PC-9 (cell line): ENCODE measurements at regions not wholly inside any gene's neighbourhood (a gene's known extent, or its start where the extent isn't known, plus 50 kb on each side); places are given as distances from the start of the nearest gene placed in this dataset.

ENCODE experiments used
- BruUV-seq: library from RNA; stranded (reverse); fragments of 400-500 nt; replicated peaks from 2 replicates; lab custom pipeline; 2021; lab: Mats Ljungman, UMichigan
- CTCF ChIA-PET: fragments of 300-600 bp; sonication (Branson Sonifier 250); formaldehyde crosslinking; loops from one replicate; lab custom pipeline; 2022; ENCODE audit warnings: antibody characterized with exemption; lab: Charles Lee
- POLR2A ChIA-PET: fragments of 300-600 bp; sonication (Branson Sonifier 250); formaldehyde crosslinking; loops from one replicate; lab custom pipeline; 2022; ENCODE audit warnings: antibody characterized with exemption; ENCODE audit not compliant: unreplicated experiment; lab: Charles Lee
- DNase-seq, 2 experiments: peaks; one replicate each; pipeline versions ENCODE4 v3.0.0 to v3.0.0-alpha.2; 2015 to 2022; ENCODE audit warnings: mixed read lengths in 1 of 2
- H2AFZ ChIP-seq: fragments of 200-600 bp; sonication (generic); 2 replicates; pipeline ENCODE4 v1.8.1; 2017; ENCODE audit warnings: antibody characterized with exemption
- H3F3A ChIP-seq: fragments of 200-600 bp; sonication (generic); 2 replicates; pipeline ENCODE4 v1.8.1; 2017; ENCODE audit warnings: antibody characterized with exemption, mild to moderate bottlenecking, low read depth; ENCODE audit not compliant: insufficient read depth
- H3K27ac ChIP-seq: fragments of 200-600 bp; sonication (generic); 2 replicates; pipeline ENCODE4 v1.6.1; 2016; ENCODE audit warnings: mixed run types
- H3K27me3 ChIP-seq: fragments of 200-600 bp; sonication (generic); 2 replicates; pipeline ENCODE4 v1.6.1; 2016; ENCODE audit warnings: low read depth, mixed run types; ENCODE audit not compliant: insufficient read depth
- H3K36me3 ChIP-seq: fragments of 200-600 bp; sonication (generic); 2 replicates; pipeline ENCODE4 v1.6.1; 2016; ENCODE audit warnings: low read depth, mixed run types
- H3K4me1 ChIP-seq: fragments of 200-600 bp; sonication (generic); replicated peaks from 2 replicates; pipeline ENCODE4 v1.6.1; 2016; ENCODE audit warnings: mixed run types; ENCODE audit not compliant: insufficient read depth
- H3K4me2 ChIP-seq: fragments of 200-600 bp; sonication (generic); 2 replicates; pipeline ENCODE4 v1.6.1; 2017; ENCODE audit warnings: mixed run types
- H3K4me3 ChIP-seq: fragments of 200-600 bp; sonication (generic); 2 replicates; pipeline ENCODE4 v1.6.1; 2016; ENCODE audit warnings: mixed run types
- H3K79me2 ChIP-seq: fragments of 200-600 bp; sonication (generic); 2 replicates; pipeline ENCODE4 v1.6.1; 2017; ENCODE audit warnings: low read depth, mixed run types
- H3K9me2 ChIP-seq: fragments of 200-600 bp; sonication (generic); 2 replicates; pipeline ENCODE4 v1.8.1; 2017; ENCODE audit warnings: mild to moderate bottlenecking; ENCODE audit not compliant: insufficient read depth
- H3K9me3 ChIP-seq: fragments of 200-600 bp; sonication (generic); 2 replicates; pipeline ENCODE4 v1.8.1; 2016; ENCODE audit warnings: low read depth; ENCODE audit not compliant: insufficient read depth
- H4K20me1 ChIP-seq: fragments of 200-600 bp; sonication (generic); 2 replicates; pipeline ENCODE4 v1.8.1; 2017; ENCODE audit not compliant: insufficient read depth
- EZH2 ChIP-seq: fragments of 200-600 bp; sonication (generic); IDR thresholded peaks from 2 replicates; pipeline ENCODE4 v1.8.0; 2017; ENCODE audit warnings: antibody characterized with exemption, low read depth
- intact Hi-C: fragments of 100-400 bp; cut with micrococcal nuclease; formaldehyde crosslinking; loops from one replicate; pipeline ENCODE4 v1.10.0; 2022; ENCODE audit not compliant: unreplicated experiment
- TF ChIP-seq, protein P1 (sequence below): fragments of 200-600 bp; sonication (generic); conservative IDR thresholded peaks from 2 replicates; pipeline ENCODE4 v1.6.1; 2017; ENCODE audit warnings: mixed run types, antibody characterized with exemption, mild to moderate bottlenecking, moderate library complexity

DNA sequence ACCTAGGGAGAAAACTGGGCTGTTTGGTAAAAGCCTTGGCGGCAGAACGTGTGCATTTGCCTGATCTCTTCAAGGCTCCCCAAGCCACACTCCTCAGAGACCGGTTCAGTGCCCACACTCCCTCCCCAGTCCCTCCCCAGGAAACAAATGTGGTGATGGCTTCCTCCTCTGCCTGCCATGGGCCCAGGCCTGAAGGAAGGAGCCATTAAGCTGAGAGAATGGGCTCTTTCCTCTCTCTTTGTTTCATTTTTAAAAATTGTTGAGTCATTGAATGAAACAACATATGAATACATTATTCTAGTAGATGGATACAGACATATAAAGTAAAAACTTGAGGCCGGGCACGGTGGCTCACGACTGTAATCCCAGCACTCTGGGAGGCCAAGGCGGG lies 50.6 kb upstream of the YWHAQ start:
- H3K4me3 ChIP-seq, result no peak overlapping the region
- H3K36me3 ChIP-seq, result no peaks in the 10 kb centered on the region
- no TSS peak for BruUV-seq
- no peak overlapping the region for H2AFZ ChIP-seq
- DNase-seq, result no peak
- POLR2A ChIA-PET, result no interaction called here
- H3K9me3 ChIP-seq, result no peaks in the 10 kb centered on the region
- peaks cover 6% of the 10 kb centered on the region for H3K4me1 ChIP-seq
- no peaks in the 10 kb centered on the region for H3K27me3 ChIP-seq
- intact Hi-C loops, result no loop called here
- TF ChIP-seq, protein P1, sequence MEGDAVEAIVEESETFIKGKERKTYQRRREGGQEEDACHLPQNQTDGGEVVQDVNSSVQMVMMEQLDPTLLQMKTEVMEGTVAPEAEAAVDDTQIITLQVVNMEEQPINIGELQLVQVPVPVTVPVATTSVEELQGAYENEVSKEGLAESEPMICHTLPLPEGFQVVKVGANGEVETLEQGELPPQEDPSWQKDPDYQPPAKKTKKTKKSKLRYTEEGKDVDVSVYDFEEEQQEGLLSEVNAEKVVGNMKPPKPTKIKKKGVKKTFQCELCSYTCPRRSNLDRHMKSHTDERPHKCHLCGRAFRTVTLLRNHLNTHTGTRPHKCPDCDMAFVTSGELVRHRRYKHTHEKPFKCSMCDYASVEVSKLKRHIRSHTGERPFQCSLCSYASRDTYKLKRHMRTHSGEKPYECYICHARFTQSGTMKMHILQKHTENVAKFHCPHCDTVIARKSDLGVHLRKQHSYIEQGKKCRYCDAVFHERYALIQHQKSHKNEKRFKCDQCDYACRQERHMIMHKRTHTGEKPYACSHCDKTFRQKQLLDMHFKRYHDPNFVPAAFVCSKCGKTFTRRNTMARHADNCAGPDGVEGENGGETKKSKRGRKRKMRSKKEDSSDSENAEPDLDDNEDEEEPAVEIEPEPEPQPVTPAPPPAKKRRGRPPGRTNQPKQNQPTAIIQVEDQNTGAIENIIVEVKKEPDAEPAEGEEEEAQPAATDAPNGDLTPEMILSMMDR, result no peak
- no peak for TF ChIP-seq EZH2
- H3K4me2 ChIP-seq, result no peak overlapping the region
- no peaks in the 10 kb centered on the region for H4K20me1 ChIP-seq
- no peak overlapping the region for H3K27ac ChIP-seq
- CTCF ChIA-PET, result no interaction called here
- H3F3A ChIP-seq, result peaks cover 3% of the 10 kb centered on the region
- no peaks in the 10 kb centered on the region for H3K79me2 ChIP-seq
- H3K9me2 ChIP-seq, result no peaks in the 10 kb centered on the region

DNA sequence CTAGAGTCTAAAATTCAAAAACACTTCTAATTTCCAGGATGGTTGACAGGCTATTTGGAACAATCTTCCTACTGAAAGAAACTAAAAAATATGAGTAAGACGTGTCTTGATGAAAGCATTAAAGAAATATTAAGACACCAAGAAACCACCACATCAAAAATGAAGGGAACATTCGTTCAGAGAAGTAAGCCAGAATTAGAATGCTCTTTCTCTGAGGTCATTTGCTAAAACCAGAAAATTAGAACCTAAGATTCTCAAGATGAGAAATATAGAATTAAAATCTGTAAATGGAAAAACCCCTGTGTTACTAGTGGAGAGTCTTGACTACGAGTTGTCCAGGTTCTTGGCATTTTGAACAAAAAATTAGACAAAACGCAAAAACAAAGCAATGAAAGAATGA lies 54.8 kb upstream of the YWHAQ start:
- Histone ChIP-seq H3K4me3 (no peak overlapping the region), H4K20me1 (no peaks in the 10 kb centered on the region), H3K9me2 (no peaks in the 10 kb centered on the region), H3F3A (no peaks in the 10 kb centered on the region), H3K79me2 (no peaks in the 10 kb centered on the region), H2AFZ (no peak overlapping the region), H3K27ac (no peak overlapping the region), H3K27me3 (no peaks in the 10 kb centered on the region), H3K9me3 (no peaks in the 10 kb centered on the region), H3K4me1 (no peaks in the 10 kb centered on the region; the same call in 1 of the 2 replicates), H3K4me2 (no peak overlapping the region), H3K36me3 (no peaks in the 10 kb centered on the region)
- intact Hi-C loops, result no loop called here
- ChIA-PET POLR2A (no interaction called here), CTCF (no interaction called here)
- BruUV-seq, result no TSS peak
- TF ChIP-seq, protein P1, result no peak
- no peak for TF ChIP-seq EZH2
- DNase-seq, result no peak

DNA sequence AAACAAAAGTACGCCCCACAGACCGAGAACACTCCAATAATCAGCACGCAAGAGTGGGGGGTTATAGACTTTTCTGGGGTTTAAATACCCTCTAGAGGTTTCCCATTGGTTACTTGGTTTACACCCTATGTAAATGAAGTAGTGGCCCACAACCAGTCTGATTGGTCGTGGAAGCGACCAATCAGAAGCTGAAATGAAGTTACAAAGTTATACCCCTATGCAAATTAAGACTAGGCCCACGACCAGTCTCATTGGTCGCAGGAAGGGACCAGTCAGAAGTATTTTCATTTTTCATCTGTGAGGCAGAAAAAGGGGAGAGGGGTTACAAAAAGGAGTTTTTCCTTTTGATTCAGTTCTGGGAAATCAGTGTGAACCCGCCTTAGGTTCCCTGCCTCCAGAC lies 55.3 kb upstream of the YWHAQ start:
- Histone ChIP-seq H3K4me1 (no peaks in the 10 kb centered on the region; the same call in 1 of the 2 replicates), H3K79me2 (no peaks in the 10 kb centered on the region), H3F3A (no peaks in the 10 kb centered on the region), H3K27me3 (no peaks in the 10 kb centered on the region), H3K9me2 (no peaks in the 10 kb centered on the region), H3K36me3 (no peaks in the 10 kb centered on the region), H3K9me3 (no peaks in the 10 kb centered on the region), H3K27ac (no peak overlapping the region), H2AFZ (no peak overlapping the region), H3K4me2 (no peak overlapping the region), H3K4me3 (no peak overlapping the region), H4K20me1 (no peaks in the 10 kb centered on the region)
- ChIA-PET POLR2A (no interaction called here), CTCF (no interaction called here)
- BruUV-seq, result no TSS peak
- TF ChIP-seq, protein P1, result no peak
- no peak for TF ChIP-seq EZH2
- intact Hi-C loops, result no loop called here
- DNase-seq, result no peak
